Mammary epithelial cell (primary cell): ENCODE measurements at regions not wholly inside any gene's neighbourhood (a gene's known extent, or its start where the extent isn't known, plus 50 kb on each side); places are given as distances from the start of the nearest gene placed in this dataset.

Source experiments
- CTCF ChIP-seq, 2 donors: IDR thresholded peaks in 1 of 2; conservative IDR thresholded peaks in 1 of 2; 2 replicates each; pipeline ENCODE4 v1.5.1; 2011 to 2012; ENCODE audit warnings: inconsistent platforms in 2 of 2, low read length in 2 of 2, mild to moderate bottlenecking in 2 of 2, control low read depth in 1 of 2, low read depth in 1 of 2; ENCODE audit not compliant: insufficient read depth in 1 of 2; ENCODE audit errors: extremely low read depth in 1 of 2
- EZH2 ChIP-seq: IDR thresholded peaks from 2 replicates; pipeline ENCODE4 v1.6.1; 2012; ENCODE audit warnings: low read length, inconsistent platforms, borderline replicate concordance

DNA sequence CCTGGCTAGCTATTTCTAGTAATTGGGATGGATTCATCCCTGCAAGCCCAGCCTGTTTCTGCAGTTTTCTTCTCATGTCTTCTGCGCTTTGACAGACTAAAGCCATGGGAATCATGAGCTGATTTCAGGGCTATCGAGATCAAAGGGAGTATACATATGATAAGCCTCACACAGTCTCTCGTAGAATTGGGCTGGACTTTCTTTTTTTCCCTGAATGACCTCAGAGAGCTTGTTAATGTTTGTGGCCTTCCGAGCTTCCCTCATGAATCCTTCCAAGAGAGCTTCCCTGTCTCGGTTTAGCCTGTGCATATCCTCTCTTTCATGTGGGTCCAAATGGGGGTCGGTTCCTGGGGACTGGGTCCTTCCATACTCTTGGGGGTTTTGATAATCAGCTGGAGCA lies 130.3 kb downstream of the ADRA2C start:
- TF ChIP-seq CTCF (conservative IDR thresholded peaks at IDR 0.05 in 1 of 2, IDR thresholded peaks at IDR 0.05 in 1 of 2; ENCODE audit: extremely low read depth in 1 of 2, insufficient read depth in 1 of 2, low read depth in 1 of 2, low read length in 2 of 2) (no peak), EZH2 (no peak)
